CD8-positive, alpha-beta memory T cell (primary cell): ENCODE measurements at regions not wholly inside any gene's neighbourhood (a gene's known extent, or its start where the extent isn't known, plus 50 kb on each side); places are given as distances from the start of the nearest gene placed in this dataset.

ENCODE experiments used
- CTCF ChIA-PET: fragments of 350-600 bp; sonication (Branson Sonifier 250); formaldehyde crosslinking; loops from one replicate; lab custom pipeline; 2021; ENCODE audit warnings: antibody characterized with exemption; lab: Charles Lee
- POLR2A ChIA-PET: fragments of 350-600 bp; sonication (Branson Sonifier 250); formaldehyde crosslinking; loops from one replicate; lab custom pipeline; 2021; ENCODE audit warnings: antibody characterized with exemption; lab: Charles Lee
- DNase-seq, 5 donors: peaks; one replicate each; pipeline versions ENCODE4 v3.0.0 to v3.0.0-alpha.2; 2020 to 2022; ENCODE audit warnings: mixed read lengths in 1 of 5
- H3K27ac ChIP-seq: one replicate; pipeline ENCODE4 v1.7.0; 2013; ENCODE audit warnings: low read depth, mild to moderate bottlenecking, low read length, moderate library complexity
- H3K27me3 ChIP-seq: 2 replicates; pipeline ENCODE4 v1.7.0; 2013; ENCODE audit warnings: low read length, mild to moderate bottlenecking; ENCODE audit not compliant: insufficient read depth, poor library complexity, severe bottlenecking
- H3K36me3 ChIP-seq: 2 replicates; pipeline ENCODE4 v1.7.0; 2013; ENCODE audit warnings: mild to moderate bottlenecking, low read length, moderate library complexity; ENCODE audit not compliant: insufficient read depth
- H3K4me1 ChIP-seq: 2 replicates; pipeline ENCODE4 v1.7.0; 2013; ENCODE audit warnings: mild to moderate bottlenecking, low read length, moderate library complexity; ENCODE audit not compliant: insufficient read depth
- H3K4me3 ChIP-seq: 2 replicates; pipeline ENCODE4 v1.7.0; 2013; ENCODE audit warnings: mild to moderate bottlenecking, low read length
- H3K9me3 ChIP-seq: 2 replicates; pipeline ENCODE4 v1.7.0; 2013; ENCODE audit warnings: mild to moderate bottlenecking, low read length
- H3K27ac Mint-ChIP-seq, 8 donors: one replicate each; pipeline ENCODE4 v1.8.0; 2020 to 2021; ENCODE audit warnings: mixed read lengths in 8 of 8, mild to moderate bottlenecking in 6 of 8, inconsistent platforms in 3 of 8, moderate library complexity in 3 of 8
- H3K27me3 Mint-ChIP-seq, 2 donors: one replicate each; pipeline ENCODE4 v1.8.0; 2020 to 2021; ENCODE audit warnings: mixed read lengths in 2 of 2, mild to moderate bottlenecking in 1 of 2, moderate library complexity in 1 of 2
- H3K36me3 Mint-ChIP-seq, 3 donors: one replicate each; pipeline ENCODE4 v1.8.0; 2020 to 2021; ENCODE audit warnings: mixed read lengths in 3 of 3, inconsistent platforms in 1 of 3, mild to moderate bottlenecking in 1 of 3
- H3K4me1 Mint-ChIP-seq, 3 donors: one replicate each; pipeline ENCODE4 v1.8.0; 2020 to 2021; ENCODE audit warnings: mixed read lengths in 3 of 3, inconsistent platforms in 1 of 3, mild to moderate bottlenecking in 1 of 3
- H3K4me3 Mint-ChIP-seq, 7 donors: one replicate each; pipeline ENCODE4 v1.8.0; 2020 to 2021; ENCODE audit warnings: mixed read lengths in 7 of 7, mild to moderate bottlenecking in 6 of 7, moderate library complexity in 4 of 7, inconsistent platforms in 2 of 7
- H3K9me3 Mint-ChIP-seq, 5 donors: one replicate each; pipeline ENCODE4 v1.8.0; 2020 to 2022; ENCODE audit warnings: mixed read lengths in 5 of 5, mild to moderate bottlenecking in 3 of 5, moderate library complexity in 2 of 5, inconsistent platforms in 1 of 5

- H3K9me3 ChIP-seq = no peaks in the 10 kb centered on the region
- H3K27me3 ChIP-seq = no peaks in the 10 kb centered on the region
- Mint-ChIP-seq H3K4me3 (no peak overlapping the region), H3K9me3 (peaks cover 4 to 19% (median 5%) of the 10 kb centered on the region in 5 donors), H3K27ac (no peak overlapping the region), H3K27me3 (no peaks in the 10 kb centered on the region), H3K36me3 (no peaks in the 10 kb centered on the region), H3K4me1 (no peaks in the 10 kb centered on the region)
- H3K4me3 ChIP-seq = no peak overlapping the region
- CTCF ChIA-PET = no interaction called here
- H3K36me3 ChIP-seq = no peaks in the 10 kb centered on the region
- H3K4me1 ChIP-seq = no peaks in the 10 kb centered on the region
- POLR2A ChIA-PET = no interaction called here
- DNase-seq = no peak
- no peak overlapping the region for H3K27ac ChIP-seq
Measured at GRCh38 chr4:137610960-137611359, 78.7 kb upstream of the PCDH18 start.

DNA sequence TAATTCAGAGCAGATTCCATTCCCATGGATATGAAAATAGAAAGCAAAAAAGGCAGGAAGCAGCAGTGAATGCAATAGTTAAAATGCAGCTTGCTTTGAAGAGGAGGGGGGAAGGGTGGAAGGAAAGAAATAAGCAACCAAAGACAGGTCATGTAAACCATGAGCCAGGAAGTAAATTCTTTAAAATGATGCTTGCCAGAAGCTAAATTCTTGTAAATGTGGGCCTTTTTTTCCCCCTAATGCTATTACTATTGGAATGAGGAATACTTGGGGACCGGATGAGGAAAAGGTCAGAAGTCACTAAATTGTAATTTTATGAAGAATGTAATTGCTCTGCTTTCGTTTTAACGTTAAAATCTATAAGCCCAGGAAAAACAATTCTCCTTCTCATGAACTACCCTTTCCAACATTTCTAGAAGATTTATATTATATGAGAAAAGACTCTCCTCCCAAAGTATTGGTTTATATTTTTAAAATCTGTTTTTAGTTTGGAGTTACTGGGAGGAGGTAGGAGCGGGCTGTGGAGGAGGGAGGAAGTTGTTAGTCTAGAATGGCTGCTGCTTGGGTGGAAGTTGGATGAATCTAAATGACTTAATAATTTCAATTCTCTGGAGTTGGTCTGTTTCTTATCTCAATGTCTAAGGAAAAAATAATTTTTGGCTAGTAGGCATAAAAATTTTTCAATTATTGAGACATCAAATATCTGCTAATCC is 77.6 kb upstream of the PCDH18 start:
- H3K4me3 Mint-ChIP-seq = peak overlapping the region in 1 of 7 donors; percentile 13
- Histone ChIP-seq H3K27ac (no peak overlapping the region), H3K4me1 (no peaks in the 10 kb centered on the region), H3K9me3 (no peaks in the 10 kb centered on the region), H3K27me3 (no peaks in the 10 kb centered on the region), H3K36me3 (no peaks in the 10 kb centered on the region), H3K4me3 (no peak overlapping the region)
- H3K27ac Mint-ChIP-seq = no peak overlapping the region
- CTCF ChIA-PET = no interaction called here
- no peaks in the 10 kb centered on the region for H3K27me3 Mint-ChIP-seq
- H3K36me3 Mint-ChIP-seq = no peaks in the 10 kb centered on the region
- peaks cover 4 to 19% (median 6%) of the 10 kb centered on the region in 5 donors for H3K9me3 Mint-ChIP-seq
- no peaks in the 10 kb centered on the region for H3K4me1 Mint-ChIP-seq
- DNase-seq = no peak
- POLR2A ChIA-PET = no interaction called here

DNA sequence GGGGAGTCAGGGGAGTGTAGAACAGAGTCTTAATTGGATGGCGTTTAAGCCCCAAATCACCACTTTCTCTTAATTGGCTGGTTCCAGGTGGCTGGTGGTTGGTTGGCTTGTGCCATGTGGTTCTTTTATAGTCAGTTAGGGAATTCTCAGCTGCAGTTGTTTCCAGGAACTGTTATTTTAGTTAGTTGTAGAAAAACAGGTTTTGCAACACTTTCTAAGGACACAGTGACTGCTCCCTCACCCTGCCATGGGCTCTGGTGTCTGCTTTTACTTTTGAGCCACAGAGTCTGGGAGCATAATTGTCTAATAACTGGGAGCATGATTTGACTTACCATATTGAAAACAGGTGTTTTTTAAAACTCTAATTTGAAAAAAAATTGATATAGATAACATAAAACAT is 75.8 kb upstream of the PCDH18 start:
- Mint-ChIP-seq H3K4me1 (no peaks in the 10 kb centered on the region), H3K27ac (no peak overlapping the region), H3K27me3 (no peaks in the 10 kb centered on the region), H3K36me3 (no peaks in the 10 kb centered on the region), H3K9me3 (peaks cover under 1 to 13% (median 3%) of the 10 kb centered on the region in 5 donors), H3K4me3 (no peak overlapping the region)
- DNase-seq = no peak
- CTCF ChIA-PET = no interaction called here
- Histone ChIP-seq H3K4me3 (no peak overlapping the region), H3K9me3 (no peaks in the 10 kb centered on the region), H3K4me1 (no peaks in the 10 kb centered on the region), H3K36me3 (no peaks in the 10 kb centered on the region), H3K27ac (no peak overlapping the region), H3K27me3 (no peaks in the 10 kb centered on the region)
- POLR2A ChIA-PET = no interaction called here

GRCh38 chr4:137602436-137602835 is 70.1 kb upstream of the PCDH18 start:
- H3K36me3 Mint-ChIP-seq = no peaks in the 10 kb centered on the region
- ChIA-PET CTCF (no interaction called here), POLR2A (no interaction called here)
- H3K4me1 ChIP-seq = no peaks in the 10 kb centered on the region
- no peak overlapping the region for H3K4me3 Mint-ChIP-seq
- no peak overlapping the region for H3K27ac ChIP-seq
- H3K36me3 ChIP-seq = no peaks in the 10 kb centered on the region
- DNase-seq = no peak
- H3K4me3 ChIP-seq = no peak overlapping the region
- no peaks in the 10 kb centered on the region for H3K4me1 Mint-ChIP-seq
- no peaks in the 10 kb centered on the region for H3K9me3 ChIP-seq
- H3K27me3 ChIP-seq = no peaks in the 10 kb centered on the region
- no peak overlapping the region for H3K27ac Mint-ChIP-seq
- H3K27me3 Mint-ChIP-seq = no peaks in the 10 kb centered on the region
- peaks cover 0 to 18% (median 2%) of the 10 kb centered on the region in 5 donors for H3K9me3 Mint-ChIP-seq

- Mint-ChIP-seq H3K4me3 (no peak overlapping the region), H3K36me3 (no peaks in the 10 kb centered on the region), H3K27me3 (no peaks in the 10 kb centered on the region), H3K27ac (no peak overlapping the region), H3K9me3 (peaks cover 0 to 15% (median 2%) of the 10 kb centered on the region in 5 donors), H3K4me1 (no peaks in the 10 kb centered on the region)
- no peak for DNase-seq
- POLR2A ChIA-PET = no interaction called here
- Histone ChIP-seq H3K27ac (no peak overlapping the region), H3K4me1 (no peaks in the 10 kb centered on the region), H3K36me3 (no peaks in the 10 kb centered on the region), H3K4me3 (no peak overlapping the region), H3K9me3 (no peaks in the 10 kb centered on the region), H3K27me3 (no peaks in the 10 kb centered on the region)
- CTCF ChIA-PET = no interaction called here
Measured at GRCh38 chr4:137601934-137602333, 69.6 kb upstream of the PCDH18 start.

- H3K9me3 ChIP-seq = no peaks in the 10 kb centered on the region
- ChIA-PET CTCF (no interaction called here), POLR2A (no interaction called here)
- H3K27me3 ChIP-seq = no peaks in the 10 kb centered on the region
- no peak for DNase-seq
- Mint-ChIP-seq H3K9me3 (peaks cover 0 to 15% (median 2%) of the 10 kb centered on the region in 5 donors), H3K4me1 (no peaks in the 10 kb centered on the region), H3K4me3 (no peak overlapping the region), H3K27ac (no peak overlapping the region), H3K27me3 (no peaks in the 10 kb centered on the region), H3K36me3 (no peaks in the 10 kb centered on the region)
- no peaks in the 10 kb centered on the region for H3K36me3 ChIP-seq
- no peak overlapping the region for H3K27ac ChIP-seq
- H3K4me3 ChIP-seq = no peak overlapping the region
- no peaks in the 10 kb centered on the region for H3K4me1 ChIP-seq
Measured at GRCh38 chr4:137599734-137600133, 67.4 kb upstream of the PCDH18 start.

DNA sequence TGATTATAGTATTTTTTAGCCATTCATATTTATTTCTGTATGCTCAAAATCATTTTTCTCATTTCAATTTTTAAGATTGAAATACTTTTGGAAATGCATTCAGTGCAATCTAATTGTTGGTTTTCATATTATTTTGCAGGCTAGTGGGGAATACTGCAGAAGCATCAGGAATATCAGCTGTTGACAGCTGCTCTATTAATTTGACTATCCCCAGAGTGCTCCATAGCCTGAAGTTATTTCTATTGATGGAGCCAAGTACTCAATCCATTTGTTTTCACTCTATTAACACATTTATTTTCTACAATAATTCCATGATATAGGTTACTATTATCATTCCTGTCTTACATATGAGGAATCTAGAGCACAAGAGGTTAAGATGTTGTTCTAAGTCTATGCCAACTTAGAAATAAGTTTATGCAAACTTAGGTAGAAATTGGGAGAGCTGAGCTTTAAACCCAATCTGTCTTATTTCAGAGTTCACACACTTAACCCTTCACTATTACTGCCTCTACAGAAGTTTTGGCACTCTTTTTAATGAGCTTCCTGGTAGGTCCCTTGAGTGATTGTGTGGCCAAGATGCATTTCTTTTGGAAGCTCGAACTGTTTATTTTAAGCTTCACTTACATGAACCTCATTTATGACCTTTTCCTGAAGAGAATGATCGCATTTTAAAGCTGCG is 65.6 kb upstream of the PCDH18 start:
- Mint-ChIP-seq H3K36me3 (no peaks in the 10 kb centered on the region), H3K9me3 (peaks cover 0 to 10% (median 2%) of the 10 kb centered on the region in 5 donors), H3K4me3 (no peak overlapping the region), H3K27ac (no peak overlapping the region), H3K27me3 (no peaks in the 10 kb centered on the region), H3K4me1 (no peaks in the 10 kb centered on the region)
- CTCF ChIA-PET = no interaction called here
- Histone ChIP-seq H3K4me1 (no peaks in the 10 kb centered on the region), H3K9me3 (no peaks in the 10 kb centered on the region), H3K27me3 (no peaks in the 10 kb centered on the region), H3K4me3 (no peak overlapping the region), H3K36me3 (no peaks in the 10 kb centered on the region), H3K27ac (no peak overlapping the region)
- POLR2A ChIA-PET = no interaction called here
- DNase-seq = no peak

- DNase-seq = no peak
- no peak overlapping the region for H3K4me3 ChIP-seq
- no peaks in the 10 kb centered on the region for H3K36me3 ChIP-seq
- H3K27me3 ChIP-seq = no peaks in the 10 kb centered on the region
- H3K4me1 Mint-ChIP-seq = no peaks in the 10 kb centered on the region
- ChIA-PET CTCF (no interaction called here), POLR2A (no interaction called here)
- H3K9me3 Mint-ChIP-seq = peaks cover 2 to 13% (median 3%) of the 10 kb centered on the region in 5 donors
- H3K9me3 ChIP-seq = no peaks in the 10 kb centered on the region
- H3K27ac ChIP-seq = no peak overlapping the region
- H3K36me3 Mint-ChIP-seq = no peaks in the 10 kb centered on the region
- H3K27ac Mint-ChIP-seq = no peak overlapping the region
- no peak overlapping the region for H3K4me3 Mint-ChIP-seq
- no peaks in the 10 kb centered on the region for H3K4me1 ChIP-seq
- H3K27me3 Mint-ChIP-seq = no peaks in the 10 kb centered on the region
Measured at GRCh38 chr4:137587796-137588195, 55.5 kb upstream of the PCDH18 start.
